ENCODE measurements at regions not wholly inside any gene's neighbourhood (a gene's known extent, or its start where the extent isn't known, plus 50 kb on each side); places are given as distances from the start of the nearest gene placed in this dataset.

- no peak for DNase-seq
These were observed 53.8 kb upstream of the OLFM3 start for GRCh38 chr1:102050556-102050955.

- no peak for DNase-seq
These were observed 51.0 kb upstream of the OLFM3 start for GRCh38 chr1:102047724-102048123.

Measured in right kidney (tissue), 1 donor.